ENCODE measurements at regions not wholly inside any gene's neighbourhood (a gene's known extent, or its start where the extent isn't known, plus 50 kb on each side); places are given as distances from the start of the nearest gene placed in this dataset.

DNA sequence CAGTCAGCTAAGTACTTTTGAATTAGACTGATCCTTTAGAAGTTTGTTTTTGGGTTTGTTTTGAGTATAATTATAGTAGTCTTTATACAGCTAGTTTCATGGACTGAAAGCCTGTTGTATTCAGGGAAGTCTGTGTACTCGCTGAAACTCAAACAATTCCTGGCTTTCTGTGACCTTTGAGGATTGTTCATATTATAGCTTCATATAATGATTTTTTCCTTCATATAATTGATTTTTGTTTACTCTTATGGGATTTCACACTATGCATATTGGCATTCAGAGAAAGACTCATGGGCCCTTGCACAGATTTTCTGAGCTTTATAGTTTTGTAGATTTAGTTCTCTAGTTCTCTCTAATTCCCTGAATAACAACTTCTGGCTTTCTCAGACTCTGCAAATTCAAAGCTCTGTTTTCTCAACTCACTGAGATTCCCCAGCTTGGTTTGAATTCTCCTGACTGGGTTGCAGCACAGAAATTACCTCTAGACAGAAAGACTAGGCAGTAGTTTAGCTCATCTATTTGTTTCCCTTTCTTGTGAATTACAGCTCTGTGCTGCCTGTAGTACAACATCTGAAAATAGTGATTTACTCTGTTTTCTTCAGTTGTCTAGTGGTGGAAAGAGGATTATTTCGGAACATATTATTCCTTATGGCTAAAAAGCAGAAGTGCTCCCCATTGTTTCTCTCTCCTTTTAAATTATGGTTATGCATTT lies 495.9 kb upstream of the CNTNAP5 start:
- H3K4me1 Mint-ChIP-seq (ENCODE audit: low read depth, unreplicated experiment) = no peaks in the 10 kb centered on the region
- H3K4me3 Mint-ChIP-seq (ENCODE audit: unreplicated experiment) = no peak overlapping the region
- TF ChIP-seq, protein P1, sequence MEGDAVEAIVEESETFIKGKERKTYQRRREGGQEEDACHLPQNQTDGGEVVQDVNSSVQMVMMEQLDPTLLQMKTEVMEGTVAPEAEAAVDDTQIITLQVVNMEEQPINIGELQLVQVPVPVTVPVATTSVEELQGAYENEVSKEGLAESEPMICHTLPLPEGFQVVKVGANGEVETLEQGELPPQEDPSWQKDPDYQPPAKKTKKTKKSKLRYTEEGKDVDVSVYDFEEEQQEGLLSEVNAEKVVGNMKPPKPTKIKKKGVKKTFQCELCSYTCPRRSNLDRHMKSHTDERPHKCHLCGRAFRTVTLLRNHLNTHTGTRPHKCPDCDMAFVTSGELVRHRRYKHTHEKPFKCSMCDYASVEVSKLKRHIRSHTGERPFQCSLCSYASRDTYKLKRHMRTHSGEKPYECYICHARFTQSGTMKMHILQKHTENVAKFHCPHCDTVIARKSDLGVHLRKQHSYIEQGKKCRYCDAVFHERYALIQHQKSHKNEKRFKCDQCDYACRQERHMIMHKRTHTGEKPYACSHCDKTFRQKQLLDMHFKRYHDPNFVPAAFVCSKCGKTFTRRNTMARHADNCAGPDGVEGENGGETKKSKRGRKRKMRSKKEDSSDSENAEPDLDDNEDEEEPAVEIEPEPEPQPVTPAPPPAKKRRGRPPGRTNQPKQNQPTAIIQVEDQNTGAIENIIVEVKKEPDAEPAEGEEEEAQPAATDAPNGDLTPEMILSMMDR (IDR thresholded peaks at IDR 0.05; ENCODE audit: partially characterized antibody, unreplicated experiment) = no peak

GRCh38 chr2:123530004-123530403 lies 495.1 kb upstream of the CNTNAP5 start:
- H3K4me3 Mint-ChIP-seq (ENCODE audit: unreplicated experiment) = no peak overlapping the region
- H3K27ac Mint-ChIP-seq (ENCODE audit: unreplicated experiment) = no peak overlapping the region
- TF ChIP-seq, protein P1 (IDR thresholded peaks at IDR 0.05; ENCODE audit: partially characterized antibody, unreplicated experiment) = no peak
- H3K4me1 Mint-ChIP-seq (ENCODE audit: low read depth, unreplicated experiment) = no peaks in the 10 kb centered on the region
- H3K27me3 Mint-ChIP-seq (ENCODE audit: unreplicated experiment) = no peaks in the 10 kb centered on the region
- H3K36me3 Mint-ChIP-seq (ENCODE audit: unreplicated experiment) = no peaks in the 10 kb centered on the region
- no peaks in the 10 kb centered on the region for H3K9me3 Mint-ChIP-seq (ENCODE audit: unreplicated experiment)
- DNase-seq = no peak

More for the DNA sequence above, 495.9 kb upstream of the CNTNAP5 start:
- no peak overlapping the region for H3K27ac Mint-ChIP-seq (ENCODE audit: unreplicated experiment)
- no peak for DNase-seq
- H3K36me3 Mint-ChIP-seq (ENCODE audit: unreplicated experiment) = no peaks in the 10 kb centered on the region
- H3K27me3 Mint-ChIP-seq (ENCODE audit: unreplicated experiment) = no peaks in the 10 kb centered on the region
- no peaks in the 10 kb centered on the region for H3K9me3 Mint-ChIP-seq (ENCODE audit: unreplicated experiment)

GRCh38 chr2:123532126-123532525 lies 493.0 kb upstream of the CNTNAP5 start:
- Mint-ChIP-seq H3K4me1 (ENCODE audit: low read depth, unreplicated experiment) (no peaks in the 10 kb centered on the region), H3K4me3 (ENCODE audit: unreplicated experiment) (no peak overlapping the region), H3K27me3 (ENCODE audit: unreplicated experiment) (no peaks in the 10 kb centered on the region), H3K9me3 (ENCODE audit: unreplicated experiment) (no peaks in the 10 kb centered on the region), H3K27ac (ENCODE audit: unreplicated experiment) (no peak overlapping the region), H3K36me3 (ENCODE audit: unreplicated experiment) (no peaks in the 10 kb centered on the region)
- no peak for DNase-seq
- TF ChIP-seq, protein P1 (IDR thresholded peaks at IDR 0.05; ENCODE audit: partially characterized antibody, unreplicated experiment) = no peak

DNA sequence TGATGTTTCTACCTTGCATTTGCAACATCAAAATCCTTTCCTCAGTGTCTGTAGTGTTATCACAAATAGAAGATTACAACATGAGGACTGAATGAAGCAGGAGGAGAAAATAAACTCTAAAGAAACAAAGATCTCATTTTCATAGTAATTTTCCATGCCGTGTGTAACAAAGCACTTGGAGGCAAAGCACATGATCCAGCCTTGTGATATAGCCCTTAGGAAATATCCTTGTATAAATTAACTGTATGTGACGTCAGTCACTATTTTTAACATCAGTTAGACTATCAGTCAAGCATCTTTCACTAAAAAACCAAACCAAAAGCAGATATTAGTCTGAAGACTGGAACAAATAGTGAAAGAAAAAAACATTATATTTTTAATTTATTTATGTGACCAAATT lies 492.1 kb upstream of the CNTNAP5 start:
- no peaks in the 10 kb centered on the region for H3K9me3 Mint-ChIP-seq (ENCODE audit: unreplicated experiment)
- no peak overlapping the region for H3K4me3 Mint-ChIP-seq (ENCODE audit: unreplicated experiment)
- no peaks in the 10 kb centered on the region for H3K4me1 Mint-ChIP-seq (ENCODE audit: low read depth, unreplicated experiment)
- TF ChIP-seq, protein P1 (IDR thresholded peaks at IDR 0.05; ENCODE audit: partially characterized antibody, unreplicated experiment) = no peak
- H3K36me3 Mint-ChIP-seq (ENCODE audit: unreplicated experiment) = no peaks in the 10 kb centered on the region
- no peaks in the 10 kb centered on the region for H3K27me3 Mint-ChIP-seq (ENCODE audit: unreplicated experiment)
- H3K27ac Mint-ChIP-seq (ENCODE audit: unreplicated experiment) = no peak overlapping the region
- no peak for DNase-seq

DNA sequence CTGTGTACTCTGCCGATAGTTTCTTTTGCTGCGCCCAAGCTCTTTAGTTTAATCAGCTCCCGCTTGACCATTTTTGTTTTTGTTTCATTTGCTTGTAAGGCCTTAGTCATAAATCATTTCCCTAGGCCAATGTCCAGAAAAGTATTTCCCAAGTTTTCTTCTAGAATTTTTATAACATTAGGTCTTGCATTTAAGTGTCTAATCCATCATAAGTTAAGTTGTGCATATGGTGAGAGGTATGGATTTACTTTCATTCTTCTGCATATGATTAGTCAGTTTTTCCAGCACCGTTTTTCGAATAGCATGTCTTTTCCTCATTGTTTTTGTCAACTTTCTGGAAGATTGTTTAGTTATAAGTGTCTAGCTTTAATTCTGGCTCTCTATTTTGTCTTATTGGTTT lies 484.8 kb upstream of the CNTNAP5 start:
- peaks cover 2% of the 10 kb centered on the region for H3K9me3 Mint-ChIP-seq (ENCODE audit: unreplicated experiment)
- TF ChIP-seq, protein P1 (IDR thresholded peaks at IDR 0.05; ENCODE audit: partially characterized antibody, unreplicated experiment) = no peak
- H3K4me1 Mint-ChIP-seq (ENCODE audit: low read depth, unreplicated experiment) = no peaks in the 10 kb centered on the region
- H3K27ac Mint-ChIP-seq (ENCODE audit: unreplicated experiment) = no peak overlapping the region
- DNase-seq = no peak
- H3K36me3 Mint-ChIP-seq (ENCODE audit: unreplicated experiment) = no peaks in the 10 kb centered on the region
- H3K27me3 Mint-ChIP-seq (ENCODE audit: unreplicated experiment) = no peaks in the 10 kb centered on the region
- no peak overlapping the region for H3K4me3 Mint-ChIP-seq (ENCODE audit: unreplicated experiment)
